Left lung (tissue), 4 donors: ENCODE measurements at regions not wholly inside any gene's neighbourhood (a gene's known extent, or its start where the extent isn't known, plus 50 kb on each side); places are given as distances from the start of the nearest gene placed in this dataset.

ENCODE experiments used
- ATAC-seq: fragments of 200-7000 bp; cut with Tn5 transposase; one replicate; pipeline ENCODE4 v1.9.1; 2020; ENCODE audit warnings: moderate library complexity
- DNase-seq, 4 donors: peaks; one replicate each; pipeline ENCODE4 v3.0.0-alpha.2; 2013 to 2020
- H3K27ac ChIP-seq, 2 donors: fragments of 200-600 bp; sonication (generic) in 1 of 2; one replicate each; pipeline versions ENCODE4 v1.5.0 to v1.8.0; 2020 to 2021
- H3K27me3 ChIP-seq, 2 donors: fragments of 200-600 bp; sonication (generic) in 1 of 2; one replicate each; pipeline versions ENCODE4 v1.5.0 to v1.8.0; 2020 to 2021
- H3K36me3 ChIP-seq, 2 donors: fragments of 200-600 bp; sonication (generic) in 1 of 2; one replicate each; pipeline versions ENCODE4 v1.5.0 to v1.8.0; 2020 to 2021
- H3K4me1 ChIP-seq, 2 donors: fragments of 200-600 bp; one replicate each; pipeline ENCODE4 v1.8.0; 2021
- H3K4me3 ChIP-seq, 2 donors: fragments of 200-600 bp; sonication (generic) in 1 of 2; one replicate each; pipeline versions ENCODE4 v1.5.0 to v1.8.0; 2020 to 2021; ENCODE audit warnings: mild to moderate bottlenecking in 1 of 2
- H3K9me3 ChIP-seq, 2 donors: fragments of 200-600 bp; sonication (generic) in 1 of 2; one replicate each; pipeline versions ENCODE4 v1.5.0 to v1.8.0; 2020 to 2021
- intact Hi-C, 2 donors: fragments of 100-400 bp; cut with DNase I; formaldehyde crosslinking; loops; one replicate each; pipeline versions ENCODE4 v1.11.2 to v1.14.2; 2022
- TF ChIP-seq, protein P1 (sequence below), 2 donors: fragments of 200-600 bp; sonication (generic) in 1 of 2; IDR thresholded peaks; one replicate each; pipeline versions ENCODE4 v1.5.0 to v1.8.0; 2021; ENCODE audit warnings: antibody characterized with exemption in 2 of 2
- donor health status: DM: no; HTN: yes; CAD: no.
- donor health status: DM: no; HTN: no; CAD: no.

DNA sequence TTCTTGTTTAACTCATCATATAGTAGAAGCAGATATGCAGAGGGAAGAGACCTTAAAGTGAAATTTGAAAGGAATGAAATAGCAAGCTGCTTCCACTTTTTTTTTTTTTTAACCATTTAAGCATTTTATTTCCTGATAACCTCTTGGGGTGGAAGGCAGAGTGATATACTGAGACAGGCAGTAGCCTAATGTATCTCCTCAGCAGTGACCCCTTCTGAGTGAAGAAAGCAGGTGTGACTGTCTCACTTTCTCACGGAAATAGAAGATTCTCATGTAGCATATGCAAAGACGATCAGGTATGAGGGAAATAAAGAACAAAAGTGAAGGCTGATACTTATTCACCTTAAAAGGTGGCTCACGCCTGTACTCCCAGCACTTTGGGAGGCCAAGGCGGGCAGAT, 187.1 kb upstream of the STXBP5 start:
- no peak for ATAC-seq

DNA sequence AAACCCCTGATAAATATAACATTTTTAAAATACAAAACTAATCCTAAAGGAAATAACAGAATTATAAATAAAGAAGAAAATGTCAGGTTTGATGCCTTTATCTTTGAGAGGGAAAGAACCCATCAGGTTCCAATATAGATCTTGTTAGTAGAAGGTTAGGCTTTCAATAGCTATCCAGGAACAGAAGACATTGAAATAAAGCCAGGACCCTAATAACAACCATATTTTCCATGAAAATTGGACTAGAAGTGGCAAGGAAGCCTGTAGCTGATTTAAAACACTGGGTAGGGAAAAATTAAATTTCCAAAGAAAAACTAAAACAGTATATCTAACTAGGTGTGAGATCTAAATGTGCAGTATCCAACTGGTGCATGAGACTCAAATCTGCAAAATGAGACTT, 185.2 kb upstream of the STXBP5 start:
- no peak for DNase-seq
- Histone ChIP-seq H3K9me3 (no peaks in the 10 kb centered on the region), H3K27me3 (no peaks in the 10 kb centered on the region), H3K4me1 (no peaks in the 10 kb centered on the region), H3K4me3 (no peak overlapping the region), H3K36me3 (no peaks in the 10 kb centered on the region), H3K27ac (no peak overlapping the region)
- TF ChIP-seq, protein P1, sequence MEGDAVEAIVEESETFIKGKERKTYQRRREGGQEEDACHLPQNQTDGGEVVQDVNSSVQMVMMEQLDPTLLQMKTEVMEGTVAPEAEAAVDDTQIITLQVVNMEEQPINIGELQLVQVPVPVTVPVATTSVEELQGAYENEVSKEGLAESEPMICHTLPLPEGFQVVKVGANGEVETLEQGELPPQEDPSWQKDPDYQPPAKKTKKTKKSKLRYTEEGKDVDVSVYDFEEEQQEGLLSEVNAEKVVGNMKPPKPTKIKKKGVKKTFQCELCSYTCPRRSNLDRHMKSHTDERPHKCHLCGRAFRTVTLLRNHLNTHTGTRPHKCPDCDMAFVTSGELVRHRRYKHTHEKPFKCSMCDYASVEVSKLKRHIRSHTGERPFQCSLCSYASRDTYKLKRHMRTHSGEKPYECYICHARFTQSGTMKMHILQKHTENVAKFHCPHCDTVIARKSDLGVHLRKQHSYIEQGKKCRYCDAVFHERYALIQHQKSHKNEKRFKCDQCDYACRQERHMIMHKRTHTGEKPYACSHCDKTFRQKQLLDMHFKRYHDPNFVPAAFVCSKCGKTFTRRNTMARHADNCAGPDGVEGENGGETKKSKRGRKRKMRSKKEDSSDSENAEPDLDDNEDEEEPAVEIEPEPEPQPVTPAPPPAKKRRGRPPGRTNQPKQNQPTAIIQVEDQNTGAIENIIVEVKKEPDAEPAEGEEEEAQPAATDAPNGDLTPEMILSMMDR (IDR thresholded peaks at IDR 0.05), result no peak
- ATAC-seq, result no peak
- intact Hi-C loops, result no loop called here

More for the DNA sequence above, 187.1 kb upstream of the STXBP5 start:
- no peaks in the 10 kb centered on the region for H3K4me1 ChIP-seq
- H3K4me3 ChIP-seq, result no peak overlapping the region
- intact Hi-C loops, result no loop called here
- no peak for DNase-seq
- TF ChIP-seq, protein P1 (IDR thresholded peaks at IDR 0.05), result no peak
- H3K27me3 ChIP-seq, result no peaks in the 10 kb centered on the region
- no peaks in the 10 kb centered on the region for H3K36me3 ChIP-seq
- H3K9me3 ChIP-seq, result no peaks in the 10 kb centered on the region
- no peak overlapping the region for H3K27ac ChIP-seq

DNA sequence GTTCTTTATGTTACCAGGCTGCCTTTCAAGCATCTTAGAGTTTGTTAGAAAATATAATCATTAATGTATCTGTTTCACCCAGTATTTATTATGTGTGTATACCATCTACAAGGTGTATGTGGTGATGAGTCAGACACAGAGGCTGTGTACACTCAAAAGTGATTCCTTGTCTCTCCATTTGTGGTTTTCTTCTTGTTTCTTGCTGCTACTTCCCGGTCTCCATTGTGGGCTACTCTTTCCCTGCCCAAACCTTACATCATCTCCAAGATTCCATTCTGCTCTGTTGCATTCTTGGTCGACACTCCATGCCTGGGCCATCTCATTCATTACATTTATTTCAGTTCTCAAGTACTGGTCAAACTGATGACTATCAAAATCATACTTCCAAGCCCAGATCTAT, 182.2 kb upstream of the STXBP5 start:
- Histone ChIP-seq H3K4me1 (no peaks in the 10 kb centered on the region), H3K27me3 (no peaks in the 10 kb centered on the region), H3K27ac (no peak overlapping the region), H3K4me3 (no peak overlapping the region), H3K9me3 (no peaks in the 10 kb centered on the region), H3K36me3 (no peaks in the 10 kb centered on the region)
- no peak for DNase-seq
- intact Hi-C loops, result no loop called here
- TF ChIP-seq, protein P1 (IDR thresholded peaks at IDR 0.05), result no peak
- ATAC-seq, result no peak

DNA sequence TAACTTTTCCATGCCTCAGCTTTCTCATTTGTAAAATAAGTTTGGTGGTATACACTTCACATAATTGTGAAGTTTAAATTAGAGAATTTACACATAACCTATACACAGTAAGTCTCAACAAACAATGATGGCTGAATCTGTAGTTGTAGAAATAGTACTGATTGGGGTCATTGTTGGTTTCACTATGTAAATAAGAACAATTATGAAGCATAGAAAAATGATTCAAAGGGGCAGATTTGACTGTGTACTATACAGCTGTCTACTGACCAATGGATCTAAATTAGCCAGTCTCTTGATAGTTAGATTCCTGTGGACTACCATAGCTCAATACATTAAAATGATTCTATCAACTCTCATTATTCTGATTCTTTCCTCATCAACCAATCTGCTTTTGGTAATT, 181.1 kb upstream of the STXBP5 start:
- H3K9me3 ChIP-seq, result no peaks in the 10 kb centered on the region
- no peaks in the 10 kb centered on the region for H3K27me3 ChIP-seq
- H3K36me3 ChIP-seq, result no peaks in the 10 kb centered on the region
- H3K4me3 ChIP-seq, result no peak overlapping the region
- TF ChIP-seq, protein P1 (IDR thresholded peaks at IDR 0.05), result no peak
- intact Hi-C loops, result no loop called here
- DNase-seq (no peak), ATAC-seq (no peak)
- H3K4me1 ChIP-seq, result no peaks in the 10 kb centered on the region
- H3K27ac ChIP-seq, result no peak overlapping the region

DNA sequence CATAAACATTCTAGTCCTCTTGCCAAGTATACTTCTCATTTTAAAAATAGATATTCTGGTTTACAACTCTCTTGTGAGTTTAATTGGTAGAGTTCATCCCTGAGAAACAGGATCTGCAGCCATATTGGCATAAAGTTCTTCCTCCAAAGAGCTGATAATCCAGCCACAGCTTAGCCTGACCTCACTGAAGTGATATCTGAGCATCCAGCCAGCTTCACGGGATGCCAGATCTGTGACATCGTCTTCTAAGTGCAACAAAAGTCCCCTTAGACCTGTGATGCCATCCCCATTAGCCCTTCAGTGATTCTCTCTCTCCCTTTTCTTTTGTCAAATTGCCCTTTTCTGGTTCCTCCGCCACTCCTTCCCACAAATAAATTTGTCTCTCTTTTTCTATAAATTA, 180.6 kb upstream of the STXBP5 start:
- Histone ChIP-seq H3K4me1 (no peaks in the 10 kb centered on the region), H3K27ac (no peak overlapping the region), H3K9me3 (no peaks in the 10 kb centered on the region), H3K36me3 (no peaks in the 10 kb centered on the region), H3K4me3 (no peak overlapping the region), H3K27me3 (no peaks in the 10 kb centered on the region)
- DNase-seq (no peak), ATAC-seq (no peak)
- intact Hi-C loops, result no loop called here
- TF ChIP-seq, protein P1 (IDR thresholded peaks at IDR 0.05), result no peak
